Lung (tissue), 11 donors: ENCODE measurements at regions not wholly inside any gene's neighbourhood (a gene's known extent, or its start where the extent isn't known, plus 50 kb on each side); places are given as distances from the start of the nearest gene placed in this dataset.

Experiments used
- ATAC-seq: fragments of 200-7000 bp; cut with Tn5 transposase; one replicate; pipeline ENCODE4 v1.9.1; 2020; ENCODE audit warnings: moderate number of reproducible peaks; ENCODE audit not compliant: insufficient read depth, low FRiP score
- DNase-seq, 3 donors: peaks; one replicate each; pipeline ENCODE4 v3.0.0-alpha.2; 2013 to 2017
- H3K27ac ChIP-seq, 2 donors: one replicate each; pipeline ENCODE4 v1.5.1; 2013; ENCODE audit warnings: mild to moderate bottlenecking in 2 of 2, moderate library complexity in 2 of 2, control low read depth in 1 of 2, inconsistent platforms in 1 of 2, low read depth in 1 of 2, low read length in 1 of 2
- H3K27me3 ChIP-seq, 3 donors: one replicate each; pipeline ENCODE4 v1.5.1; 2013; ENCODE audit warnings: low read length in 2 of 3; ENCODE audit not compliant: control insufficient read depth in 3 of 3, insufficient read depth in 3 of 3
- H3K36me3 ChIP-seq, 4 donors: one replicate each; pipeline ENCODE4 v1.5.1; 2013; ENCODE audit warnings: low read length in 4 of 4, mild to moderate bottlenecking in 1 of 4, moderate library complexity in 1 of 4; ENCODE audit not compliant: control insufficient read depth in 4 of 4, insufficient read depth in 4 of 4
- H3K4me1 ChIP-seq, 5 donors: one replicate each; pipeline ENCODE4 v1.5.1; 2013; ENCODE audit warnings: low read length in 5 of 5, mild to moderate bottlenecking in 2 of 5, moderate library complexity in 1 of 5; ENCODE audit not compliant: control insufficient read depth in 5 of 5, insufficient read depth in 5 of 5
- H3K4me3 ChIP-seq: one replicate; pipeline ENCODE4 v1.5.1; 2013; ENCODE audit warnings: mild to moderate bottlenecking, control low read depth, moderate library complexity
- H3K9ac ChIP-seq, 2 donors: one replicate each; pipeline ENCODE4 v1.5.1; 2013; ENCODE audit warnings: low read length in 2 of 2, control low read depth in 1 of 2; ENCODE audit not compliant: insufficient read depth in 1 of 2
- H3K9me3 ChIP-seq, 4 donors: one replicate each; pipeline ENCODE4 v1.5.1; 2013; ENCODE audit warnings: low read length in 3 of 4, mild to moderate bottlenecking in 1 of 4, moderate library complexity in 1 of 4; ENCODE audit not compliant: control insufficient read depth in 4 of 4, insufficient read depth in 3 of 4
- WGBS, 2 donors: extraction: QIAGEN DNeasy Blood & Tissue Kit; methylation state at CpG; one replicate each; pipeline ENCODE4 v1.1.7; 2013; 5-methylcytosine and 5-hydroxymethylcytosine counted together
- TF ChIP-seq, protein P1 (sequence below): IDR thresholded peaks from 2 replicates; pipeline ENCODE4 v1.5.1; 2012; ENCODE audit warnings: mild to moderate bottlenecking; ENCODE audit errors: control extremely low read depth, extremely low read depth
- donor health status: control.
- donor health status: control.
- donor health status: Bipolar disorder and iron deficiency.
- donor health status: healthy.
- donor health status: DM: yes; HTN: yes; CAD: no.

DNA sequence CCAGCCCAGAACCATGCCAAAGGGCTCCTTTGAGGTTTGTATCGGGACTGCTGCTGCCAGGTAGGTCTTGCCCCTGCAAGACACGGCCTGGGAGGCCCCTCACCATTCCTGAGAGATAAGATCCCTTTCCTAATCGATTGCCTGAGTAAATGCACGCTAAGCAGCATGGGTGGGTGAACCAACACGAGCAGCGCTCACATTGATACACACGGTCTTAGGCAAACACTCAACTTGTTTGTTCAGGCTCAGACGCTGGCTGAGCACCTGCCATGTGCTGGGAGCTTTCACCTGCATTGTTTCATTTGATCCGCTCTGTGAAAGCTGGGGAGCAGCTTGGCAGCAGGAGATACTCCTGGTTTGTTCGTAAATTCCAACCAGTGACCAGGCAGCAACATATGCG is 76.9 kb upstream of the NEURL1B start:
- 68 to 84% methylated on average over 11 of the region's 11 CpGs for WGBS, 2 donors
- no peaks in the 10 kb centered on the region for H3K9me3 ChIP-seq
- H3K4me3 ChIP-seq, result no peak overlapping the region
- H3K36me3 ChIP-seq, result no peaks in the 10 kb centered on the region
- TF ChIP-seq, protein P1, sequence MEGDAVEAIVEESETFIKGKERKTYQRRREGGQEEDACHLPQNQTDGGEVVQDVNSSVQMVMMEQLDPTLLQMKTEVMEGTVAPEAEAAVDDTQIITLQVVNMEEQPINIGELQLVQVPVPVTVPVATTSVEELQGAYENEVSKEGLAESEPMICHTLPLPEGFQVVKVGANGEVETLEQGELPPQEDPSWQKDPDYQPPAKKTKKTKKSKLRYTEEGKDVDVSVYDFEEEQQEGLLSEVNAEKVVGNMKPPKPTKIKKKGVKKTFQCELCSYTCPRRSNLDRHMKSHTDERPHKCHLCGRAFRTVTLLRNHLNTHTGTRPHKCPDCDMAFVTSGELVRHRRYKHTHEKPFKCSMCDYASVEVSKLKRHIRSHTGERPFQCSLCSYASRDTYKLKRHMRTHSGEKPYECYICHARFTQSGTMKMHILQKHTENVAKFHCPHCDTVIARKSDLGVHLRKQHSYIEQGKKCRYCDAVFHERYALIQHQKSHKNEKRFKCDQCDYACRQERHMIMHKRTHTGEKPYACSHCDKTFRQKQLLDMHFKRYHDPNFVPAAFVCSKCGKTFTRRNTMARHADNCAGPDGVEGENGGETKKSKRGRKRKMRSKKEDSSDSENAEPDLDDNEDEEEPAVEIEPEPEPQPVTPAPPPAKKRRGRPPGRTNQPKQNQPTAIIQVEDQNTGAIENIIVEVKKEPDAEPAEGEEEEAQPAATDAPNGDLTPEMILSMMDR, result no peak
- peaks cover 0 to 16% (median 8%) of the 10 kb centered on the region in 5 donors for H3K4me1 ChIP-seq
- H3K27me3 ChIP-seq, result no peaks in the 10 kb centered on the region
- H3K27ac ChIP-seq, result no peak overlapping the region
- no peak for ATAC-seq
- peak; percentile 57 to 79 (median 69) for DNase-seq
- no peak overlapping the region for H3K9ac ChIP-seq

DNA sequence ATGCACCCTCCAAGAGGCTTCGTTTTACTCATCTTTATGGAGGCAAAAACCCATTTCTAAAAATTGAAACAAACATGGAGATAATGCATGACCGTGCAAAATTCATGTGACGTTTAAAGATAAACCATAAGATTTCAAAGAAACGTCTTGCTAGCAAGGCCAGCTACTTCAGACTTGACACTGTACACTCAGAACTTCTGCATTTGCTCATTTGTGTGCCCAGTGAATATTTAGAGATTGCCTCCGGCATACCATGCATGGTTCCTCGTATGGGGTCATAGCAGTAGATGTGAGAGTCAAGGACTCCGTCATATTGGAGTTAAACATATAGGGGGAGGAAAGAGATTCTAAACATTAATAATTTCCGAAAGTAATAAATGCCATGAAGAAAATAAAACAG is 78.6 kb upstream of the NEURL1B start:
- Histone ChIP-seq H3K27ac (no peak overlapping the region), H3K4me3 (no peak overlapping the region), H3K9ac (no peak overlapping the region), H3K36me3 (no peaks in the 10 kb centered on the region), H3K27me3 (no peaks in the 10 kb centered on the region), H3K4me1 (peaks cover 0 to 31% (median 16%) of the 10 kb centered on the region in 5 donors), H3K9me3 (no peaks in the 10 kb centered on the region)
- TF ChIP-seq, protein P1, result no peak
- ATAC-seq (no peak), DNase-seq (no peak)
- WGBS, 2 donors, result 83 to 88% methylated on average over 8 of the region's 8 CpGs

DNA sequence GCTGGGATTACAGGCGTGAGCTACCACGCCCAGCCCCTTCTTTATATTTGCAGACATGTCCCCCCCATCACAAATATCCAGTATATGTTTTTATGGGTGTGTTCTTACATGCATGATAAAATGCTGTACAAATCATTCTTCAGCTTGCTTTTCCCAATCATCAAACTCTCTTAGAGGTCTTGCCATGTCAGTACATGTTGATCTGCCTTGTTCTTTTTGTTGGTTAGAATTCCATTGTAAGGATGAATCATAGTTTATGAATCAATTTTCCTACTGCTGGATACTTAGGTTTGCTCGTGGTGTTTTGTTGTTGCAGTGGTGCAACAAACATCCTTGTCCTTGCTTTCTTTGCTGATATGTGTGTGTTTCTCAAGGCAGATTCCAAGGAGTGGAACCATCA is 79.9 kb upstream of the NEURL1B start:
- ATAC-seq (no peak), DNase-seq (no peak)
- H3K4me1 ChIP-seq, result peaks cover 0 to 44% (median 24%) of the 10 kb centered on the region in 5 donors
- 88 to 94% methylated on average over 3 of the region's 3 CpGs for WGBS, 2 donors
- no peak overlapping the region for H3K4me3 ChIP-seq
- no peaks in the 10 kb centered on the region for H3K36me3 ChIP-seq
- H3K9me3 ChIP-seq, result no peaks in the 10 kb centered on the region
- no peaks in the 10 kb centered on the region for H3K27me3 ChIP-seq
- no peak overlapping the region for H3K27ac ChIP-seq
- TF ChIP-seq, protein P1, result no peak
- H3K9ac ChIP-seq, result no peak overlapping the region
